Activated naive CD4-positive, alpha-beta T cell treated with anti-CD3 and anti-CD28 coated beads for 36 hours (primary cell): ENCODE measurements at regions not wholly inside any gene's neighbourhood (a gene's known extent, or its start where the extent isn't known, plus 50 kb on each side); places are given as distances from the start of the nearest gene placed in this dataset.

Experiments
- CTCF ChIA-PET: fragments of 350-600 bp; sonication (Branson Sonifier 250); formaldehyde crosslinking; loops from one replicate; lab custom pipeline; 2021; ENCODE audit warnings: antibody characterized with exemption; lab: Charles Lee
- DNase-seq: peaks from one replicate; pipeline ENCODE4 v3.0.0-alpha.2; 2020
- H3K27ac Mint-ChIP-seq: one replicate; pipeline ENCODE4 v1.8.0; 2021; ENCODE audit warnings: mild to moderate bottlenecking, mixed read lengths
- H3K27me3 Mint-ChIP-seq: one replicate; pipeline ENCODE4 v1.8.0; 2021; ENCODE audit warnings: low read depth, mixed read lengths
- H3K36me3 Mint-ChIP-seq: one replicate; pipeline ENCODE4 v1.8.0; 2021; ENCODE audit warnings: low read depth, mixed read lengths
- H3K4me1 Mint-ChIP-seq: one replicate; pipeline ENCODE4 v1.8.0; 2021; ENCODE audit warnings: low read depth, mixed read lengths
- H3K4me3 Mint-ChIP-seq: one replicate; pipeline ENCODE4 v1.8.0; 2021; ENCODE audit warnings: mild to moderate bottlenecking, moderate library complexity, mixed read lengths
- H3K9me3 Mint-ChIP-seq: one replicate; pipeline ENCODE4 v1.8.0; 2021; ENCODE audit warnings: mixed read lengths
- intact Hi-C: fragments of 100-400 bp; cut with micrococcal nuclease; formaldehyde crosslinking; loops from one replicate; pipeline ENCODE4 v1.15.1; 2023

DNA sequence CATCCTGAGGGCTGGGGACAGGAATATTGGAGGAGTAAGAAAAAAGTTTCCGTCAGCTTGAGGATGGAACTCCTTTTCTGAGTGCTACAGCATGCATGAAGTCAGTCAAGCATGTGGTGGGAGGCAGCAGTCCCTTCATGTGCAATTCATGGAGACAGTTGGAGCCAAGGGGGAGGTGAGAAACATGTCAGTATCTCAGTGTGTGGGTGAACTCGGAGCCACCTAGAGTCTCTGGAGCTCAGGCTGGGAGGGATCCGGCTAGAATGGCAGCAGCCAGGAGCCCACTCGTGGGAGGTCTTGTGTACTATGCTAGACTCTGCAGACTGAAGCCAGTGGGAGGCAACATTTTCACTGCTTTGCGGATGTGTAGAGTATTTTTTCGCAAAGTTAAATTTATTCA, 60.3 kb downstream of the AVPR1A start:
- H3K36me3 Mint-ChIP-seq, result no peaks in the 10 kb centered on the region
- intact Hi-C loops, result no loop called here

DNA sequence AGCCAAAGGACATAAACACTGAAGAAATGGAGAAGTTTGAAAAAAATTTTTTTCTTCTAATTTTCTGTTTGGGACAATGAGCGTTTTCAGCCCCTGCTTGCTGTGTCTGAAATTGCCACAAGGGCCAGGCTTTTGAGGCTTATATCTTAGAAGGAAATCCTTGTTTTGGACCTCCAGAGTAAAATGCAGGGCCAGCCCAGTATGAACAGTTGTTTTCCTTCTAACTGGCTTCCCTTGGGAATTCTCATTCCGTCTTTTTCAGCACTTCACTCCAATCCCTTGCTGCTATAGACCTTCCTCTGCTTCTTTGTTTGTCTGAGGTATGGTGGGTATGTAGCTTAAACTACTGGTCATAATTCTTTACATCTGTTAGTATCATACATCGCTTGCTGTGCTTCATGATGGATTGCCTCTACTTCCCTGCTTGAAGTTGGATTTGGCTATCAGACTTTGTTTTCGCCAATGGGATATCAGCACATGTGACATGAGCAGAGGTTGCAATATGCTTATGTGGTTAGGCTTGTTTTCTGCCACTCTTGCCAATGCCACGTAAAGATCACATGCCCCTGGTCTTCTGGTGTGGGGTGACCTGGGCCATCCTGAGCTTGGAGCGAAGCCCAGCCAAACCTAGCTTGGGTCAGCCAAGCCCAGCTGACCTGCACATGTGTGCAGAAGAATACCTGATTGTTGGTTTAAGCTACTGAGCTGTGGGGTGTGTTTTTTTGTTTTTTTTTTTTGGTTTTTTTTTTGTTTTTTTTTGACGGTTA, 64.7 kb downstream of the AVPR1A start:
- intact Hi-C loops, result no loop called here
- H3K4me1 Mint-ChIP-seq, result no peaks in the 10 kb centered on the region
- no peak overlapping the region for H3K27ac Mint-ChIP-seq
- no peak overlapping the region for H3K4me3 Mint-ChIP-seq
- no peaks in the 10 kb centered on the region for H3K36me3 Mint-ChIP-seq
- peaks cover 2% of the 10 kb centered on the region for H3K27me3 Mint-ChIP-seq
- no peaks in the 10 kb centered on the region for H3K9me3 Mint-ChIP-seq
- DNase-seq, result no peak
- CTCF ChIA-PET, result interaction anchor here (1.0 to 1.5 kb wide), 2 partner anchors 8 to 17 kb away, joined by 3 to 4 read pairs; no protein-coding TSS in a partner anchor

More for the DNA sequence above, 60.3 kb downstream of the AVPR1A start:
- no peak for DNase-seq
- no peak overlapping the region for H3K27ac Mint-ChIP-seq
- H3K27me3 Mint-ChIP-seq, result no peaks in the 10 kb centered on the region
- H3K9me3 Mint-ChIP-seq, result no peaks in the 10 kb centered on the region
- H3K4me1 Mint-ChIP-seq, result no peaks in the 10 kb centered on the region
- H3K4me3 Mint-ChIP-seq, result no peak overlapping the region
- CTCF ChIA-PET, result no interaction called here

DNA sequence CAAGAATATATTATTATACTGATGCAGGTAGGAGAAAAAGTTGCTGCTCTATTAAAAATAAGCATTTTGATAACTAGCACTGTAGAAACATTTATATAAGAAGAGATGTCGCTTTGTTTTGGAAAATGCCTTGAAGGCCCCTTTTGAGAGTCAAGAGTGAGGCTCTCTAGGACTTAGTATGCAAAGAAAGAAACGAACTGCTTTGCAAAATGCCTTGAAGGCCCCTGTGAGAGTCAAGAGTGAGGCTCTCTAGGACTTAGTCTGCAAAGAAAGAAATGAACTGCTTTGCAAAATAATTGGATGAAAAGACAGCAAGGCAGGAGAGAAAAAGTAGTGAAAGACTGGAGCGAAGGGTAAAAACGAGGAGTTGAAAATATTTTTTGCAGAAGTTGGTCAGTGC, 65.9 kb downstream of the AVPR1A start:
- no peak overlapping the region for H3K4me3 Mint-ChIP-seq
- no peaks in the 10 kb centered on the region for H3K9me3 Mint-ChIP-seq
- DNase-seq, result no peak
- H3K27me3 Mint-ChIP-seq, result peaks cover 2% of the 10 kb centered on the region
- CTCF ChIA-PET, result interaction anchor here (1.5 kb wide), 1 partner anchor 16 kb away, joined by 3 read pairs; no protein-coding TSS in a partner anchor
- intact Hi-C loops, result no loop called here
- no peaks in the 10 kb centered on the region for H3K4me1 Mint-ChIP-seq
- no peak overlapping the region for H3K27ac Mint-ChIP-seq
- H3K36me3 Mint-ChIP-seq, result no peaks in the 10 kb centered on the region

DNA sequence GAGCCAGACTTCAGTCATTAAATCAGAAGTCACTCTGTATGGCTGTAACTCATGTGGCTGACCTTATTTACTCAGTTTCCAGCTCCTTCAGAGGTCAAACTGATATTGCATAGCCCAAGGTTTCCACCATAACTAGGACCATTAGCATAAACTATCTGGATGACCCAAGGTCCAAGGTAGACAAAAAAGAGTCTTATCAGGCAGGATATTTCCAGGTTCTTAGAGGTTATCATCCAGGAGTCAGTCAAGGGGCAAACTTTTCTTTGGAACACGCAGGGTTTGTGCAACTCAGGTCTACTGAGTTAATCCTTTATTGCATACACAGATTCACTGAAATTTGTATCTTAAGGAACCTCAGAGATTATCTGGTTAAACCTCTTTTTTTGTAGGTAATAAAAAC, 66.5 kb downstream of the AVPR1A start:
- no peak overlapping the region for H3K27ac Mint-ChIP-seq
- peaks cover 2% of the 10 kb centered on the region for H3K27me3 Mint-ChIP-seq
- no peaks in the 10 kb centered on the region for H3K9me3 Mint-ChIP-seq
- no peaks in the 10 kb centered on the region for H3K36me3 Mint-ChIP-seq
- intact Hi-C loops, result no loop called here
- no peak overlapping the region for H3K4me3 Mint-ChIP-seq
- no peak for DNase-seq
- CTCF ChIA-PET, result no interaction called here
- H3K4me1 Mint-ChIP-seq, result no peaks in the 10 kb centered on the region

DNA sequence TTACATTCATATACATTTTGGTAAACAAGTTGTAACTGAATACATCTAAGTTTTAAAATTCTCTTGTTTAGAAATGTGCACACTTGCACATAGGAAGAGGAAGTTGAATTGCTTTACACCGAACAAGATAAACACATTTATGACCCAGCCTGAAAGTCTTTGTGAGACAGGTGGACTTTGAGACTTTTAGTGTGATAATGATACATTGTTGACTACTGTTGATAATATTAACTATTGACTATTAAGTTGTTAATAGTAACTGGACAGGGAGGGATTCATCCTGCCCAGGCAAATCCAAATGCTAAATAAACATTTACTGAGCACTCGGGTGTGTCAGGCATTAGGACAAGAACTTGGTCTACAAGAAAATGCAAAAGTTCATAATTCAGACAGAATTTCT, 68.0 kb downstream of the AVPR1A start:
- CTCF ChIA-PET, result no interaction called here
- Mint-ChIP-seq H3K4me3 (no peak overlapping the region), H3K4me1 (no peaks in the 10 kb centered on the region), H3K36me3 (no peaks in the 10 kb centered on the region), H3K27me3 (peaks cover 2% of the 10 kb centered on the region), H3K27ac (no peak overlapping the region), H3K9me3 (no peaks in the 10 kb centered on the region)
- intact Hi-C loops, result no loop called here
- DNase-seq, result no peak

DNA sequence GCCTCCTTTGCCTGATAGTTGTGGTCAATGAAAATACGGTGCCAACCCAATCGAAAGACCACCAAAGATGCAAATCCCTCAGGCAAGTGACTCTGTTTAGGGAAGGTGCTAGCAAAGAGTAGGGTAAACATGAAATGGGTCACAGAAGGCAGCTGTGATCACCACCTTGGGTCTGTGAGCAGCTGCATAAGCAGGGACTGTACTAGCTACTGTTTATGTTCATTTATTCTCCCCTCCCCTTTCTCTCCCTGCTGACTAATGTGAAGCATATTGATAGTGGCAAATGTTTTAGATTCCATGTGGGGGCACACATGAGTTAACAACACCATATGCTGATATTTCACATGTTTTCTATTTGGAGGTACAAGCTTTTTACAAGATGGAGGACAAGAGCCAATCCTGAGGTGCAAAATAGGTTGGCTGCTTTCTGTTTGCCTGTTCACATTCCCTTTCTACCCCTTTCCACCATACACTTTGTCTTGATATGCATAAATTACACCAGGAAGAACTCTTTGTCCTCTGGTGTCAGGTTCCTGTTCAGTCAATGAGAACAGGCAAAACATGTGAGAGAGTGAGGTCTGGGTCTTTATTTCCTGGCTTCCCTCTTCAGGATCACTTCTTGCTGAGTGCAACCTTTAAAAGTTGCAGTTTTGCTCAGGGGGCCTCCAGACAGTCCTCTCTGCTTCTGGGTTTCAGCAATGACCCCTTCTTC, 71.1 kb downstream of the AVPR1A start:
- CTCF ChIA-PET, result interaction anchor here (1.0 kb wide), 1 partner anchor 10 kb away, joined by 3 read pairs; no protein-coding TSS in a partner anchor
- H3K9me3 Mint-ChIP-seq, result no peaks in the 10 kb centered on the region
- no peak overlapping the region for H3K4me3 Mint-ChIP-seq
- H3K27me3 Mint-ChIP-seq, result peaks cover 2% of the 10 kb centered on the region
- intact Hi-C loops, result no loop called here
- H3K4me1 Mint-ChIP-seq, result no peaks in the 10 kb centered on the region
- H3K36me3 Mint-ChIP-seq, result no peaks in the 10 kb centered on the region
- no peak for DNase-seq
- H3K27ac Mint-ChIP-seq, result no peak overlapping the region

DNA sequence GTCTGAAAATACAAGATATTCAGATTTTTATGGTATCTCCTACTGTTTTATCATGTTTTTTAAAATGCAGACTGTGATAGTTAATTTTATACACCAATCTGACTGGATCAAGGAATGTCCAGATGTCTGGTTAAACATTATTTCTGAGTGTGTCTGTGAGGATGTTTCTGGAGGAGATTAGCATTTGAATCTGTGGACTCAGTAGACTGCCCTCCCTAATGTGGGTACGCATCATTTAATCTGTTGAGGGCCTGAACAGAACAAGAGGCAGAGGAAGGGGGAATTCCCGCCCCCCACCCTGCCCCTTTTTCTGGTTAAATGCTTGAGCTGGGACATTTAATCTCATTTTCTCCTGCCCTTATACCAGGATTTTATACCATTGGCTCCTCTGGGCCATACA, 72.1 kb downstream of the AVPR1A start:
- intact Hi-C loops, result no loop called here
- Mint-ChIP-seq H3K4me3 (no peak overlapping the region), H3K9me3 (no peaks in the 10 kb centered on the region), H3K27ac (no peak overlapping the region), H3K27me3 (peaks cover 2% of the 10 kb centered on the region), H3K4me1 (no peaks in the 10 kb centered on the region), H3K36me3 (no peaks in the 10 kb centered on the region)
- CTCF ChIA-PET, result no interaction called here
- DNase-seq, result no peak

DNA sequence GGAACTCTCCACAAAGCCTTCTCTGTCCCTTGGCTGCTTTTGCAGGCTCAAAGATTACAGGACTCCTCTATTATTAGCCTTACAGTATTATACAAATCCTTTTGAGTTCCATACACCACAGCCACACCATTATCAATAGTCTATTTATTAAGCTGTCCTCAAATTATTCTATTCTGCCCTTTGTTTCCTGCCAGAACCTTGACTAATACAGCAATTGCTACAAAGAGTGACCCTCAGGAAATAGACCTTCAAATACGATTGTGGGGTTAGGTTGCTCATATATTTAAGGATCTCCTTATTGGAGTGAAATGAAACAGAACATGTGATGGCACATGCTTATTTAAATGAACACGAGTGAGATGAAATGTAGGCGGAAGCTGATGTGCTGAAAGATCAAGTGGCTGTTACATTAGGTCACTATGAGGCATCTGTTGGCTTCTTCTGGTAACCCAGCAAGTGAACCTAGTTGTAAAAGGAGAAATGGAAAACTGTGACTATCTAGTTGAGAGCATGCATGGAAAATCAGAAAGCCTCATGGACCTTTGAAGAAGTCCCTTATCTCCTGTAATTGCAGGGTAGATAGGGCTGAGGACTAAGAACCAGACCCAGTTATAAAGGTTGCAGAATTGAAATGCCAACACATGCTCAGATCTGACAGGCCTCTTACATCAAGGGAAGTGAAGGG, 75.5 kb downstream of the AVPR1A start:
- Mint-ChIP-seq H3K4me3 (no peak overlapping the region), H3K4me1 (no peaks in the 10 kb centered on the region), H3K9me3 (no peaks in the 10 kb centered on the region), H3K27ac (no peak overlapping the region), H3K27me3 (peaks cover 2% of the 10 kb centered on the region), H3K36me3 (no peaks in the 10 kb centered on the region)
- intact Hi-C loops, result no loop called here
- no peak for DNase-seq
- CTCF ChIA-PET, result no interaction called here

DNA sequence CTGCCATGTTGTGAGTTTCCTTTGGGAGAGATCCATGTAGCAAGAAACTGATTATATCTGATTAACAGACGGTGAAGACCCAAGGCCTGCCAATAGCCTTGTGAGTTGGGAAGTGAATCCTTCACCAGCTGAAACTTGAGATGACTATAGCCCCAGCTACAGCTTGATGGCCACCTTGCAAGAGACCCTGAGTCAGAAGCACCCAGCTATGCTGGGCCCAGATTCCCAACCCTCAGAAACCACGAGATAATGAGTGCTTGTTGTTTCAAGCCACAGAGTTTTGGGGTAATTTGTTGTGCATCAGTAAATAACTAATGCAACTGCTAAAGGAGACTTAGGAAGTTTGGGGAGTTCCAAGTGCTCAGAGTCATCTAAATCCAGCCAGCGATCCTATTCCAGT, 80.3 kb downstream of the AVPR1A start:
- Mint-ChIP-seq H3K4me3 (no peak overlapping the region), H3K36me3 (no peaks in the 10 kb centered on the region), H3K27ac (no peak overlapping the region), H3K9me3 (no peaks in the 10 kb centered on the region), H3K27me3 (peaks cover 2% of the 10 kb centered on the region), H3K4me1 (no peaks in the 10 kb centered on the region)
- intact Hi-C loops, result no loop called here
- no peak for DNase-seq
- CTCF ChIA-PET, result interaction anchor here (1.1 kb wide), 1 partner anchor 10 kb away, joined by 3 read pairs; no protein-coding TSS in a partner anchor

DNA sequence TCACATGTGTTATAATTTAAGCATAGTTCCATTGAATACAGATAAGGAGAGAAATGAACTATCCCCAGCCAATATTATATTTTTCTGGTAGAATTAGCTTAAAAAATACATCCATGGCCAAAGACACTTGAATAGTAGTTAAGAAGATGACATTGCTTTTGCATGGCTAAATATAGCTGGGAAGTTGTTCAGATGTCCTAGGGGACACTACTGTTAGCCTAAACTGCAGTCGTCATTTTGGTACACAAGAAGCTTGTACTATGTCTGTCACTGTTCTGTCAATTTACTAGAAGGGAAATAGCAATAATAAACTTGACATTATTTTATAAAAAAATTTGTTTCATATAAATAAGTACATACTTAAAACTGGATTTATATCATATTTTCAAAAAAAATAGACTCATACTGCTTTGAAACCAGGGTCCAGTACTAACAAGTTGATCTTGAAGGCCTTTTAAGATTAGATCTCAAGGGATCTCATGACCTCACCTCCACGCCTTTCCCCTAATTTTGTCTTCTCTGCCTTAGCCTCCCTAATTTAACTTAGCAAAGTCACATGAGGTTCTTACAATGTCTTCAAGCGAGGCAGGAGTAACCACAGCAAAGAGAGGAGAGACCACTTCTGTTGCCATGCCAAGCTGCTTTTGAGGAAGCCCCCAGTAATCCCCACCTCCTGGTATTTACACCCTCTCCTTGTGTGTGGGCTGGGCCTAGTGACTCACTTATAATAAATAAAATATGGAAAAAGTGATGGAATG, 81.0 kb downstream of the AVPR1A start:
- CTCF ChIA-PET, result interaction anchor here (1.1 to 2.8 kb wide), 3 partner anchors 10 to 257 kb away, joined by 3 to 12 read pairs (median 8); partner anchors contain the start of gene AVPR1A
- peaks cover 2% of the 10 kb centered on the region for H3K27me3 Mint-ChIP-seq
- intact Hi-C loops, result loop anchor here (2.0 to 10.0 kb wide), 2 partner anchors 257 to 635 kb away; no protein-coding TSS in a partner anchor
- no peaks in the 10 kb centered on the region for H3K9me3 Mint-ChIP-seq
- no peak overlapping the region for H3K27ac Mint-ChIP-seq
- H3K4me1 Mint-ChIP-seq, result no peaks in the 10 kb centered on the region
- DNase-seq, result no peak
- H3K4me3 Mint-ChIP-seq, result no peak overlapping the region
- H3K36me3 Mint-ChIP-seq, result no peaks in the 10 kb centered on the region

DNA sequence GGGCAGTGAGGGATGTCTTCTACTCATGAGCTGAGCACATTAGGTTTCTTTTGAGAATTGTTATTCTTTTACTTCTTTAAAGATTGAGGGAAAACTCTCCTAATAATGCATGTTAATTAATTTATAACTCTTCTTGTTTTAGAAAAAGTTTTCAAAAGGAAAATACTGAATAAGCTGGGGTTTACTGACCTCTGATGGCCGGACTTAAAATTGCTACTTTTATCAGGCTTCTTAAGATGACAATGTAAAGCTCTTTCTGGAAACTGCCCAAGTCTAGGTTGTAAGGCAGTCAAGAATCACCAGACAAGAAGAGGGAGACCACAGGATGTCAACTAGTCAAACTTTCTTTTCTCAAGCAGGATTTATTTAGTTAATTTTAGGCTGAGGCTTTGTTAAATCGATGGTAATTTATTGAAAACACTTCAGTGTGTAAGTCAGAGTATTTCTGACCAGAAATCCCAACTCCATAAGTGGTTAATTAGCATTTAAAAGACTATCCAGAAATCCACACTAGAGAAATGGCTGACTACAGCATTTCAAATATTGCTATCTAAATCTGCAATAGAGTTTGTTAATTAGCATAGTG, 82.1 kb downstream of the AVPR1A start:
- Mint-ChIP-seq H3K9me3 (no peaks in the 10 kb centered on the region), H3K27ac (no peak overlapping the region), H3K4me1 (no peaks in the 10 kb centered on the region), H3K27me3 (peaks cover 2% of the 10 kb centered on the region), H3K36me3 (no peaks in the 10 kb centered on the region), H3K4me3 (no peak overlapping the region)
- intact Hi-C loops, result loop anchor here (2.0 to 10.0 kb wide), 2 partner anchors 256 to 634 kb away; no protein-coding TSS in a partner anchor
- no peak for DNase-seq
- CTCF ChIA-PET, result interaction anchor here (0.7 to 2.8 kb wide), 7 partner anchors 9 to 304 kb away, joined by 3 to 12 read pairs (median 4); partner anchors contain the start of gene AVPR1A
